Sigmoid colon (tissue), 3 donors: ENCODE measurements at regions not wholly inside any gene's neighbourhood (a gene's known extent, or its start where the extent isn't known, plus 50 kb on each side); places are given as distances from the start of the nearest gene placed in this dataset.

Experiments
- CTCF ChIP-seq, 4 experiments: fragments of 450-650 bp in 3 of 4; fragments of 200-600 bp in 1 of 4; IDR thresholded peaks; one replicate each; pipeline ENCODE4 v1.5.1; 2016 to 2019; ENCODE audit warnings: antibody characterized with exemption in 4 of 4, mild to moderate bottlenecking in 3 of 4, moderate library complexity in 2 of 4
- POLR2A ChIP-seq, 2 donors: fragments of 450-650 bp; IDR thresholded peaks; one replicate each; pipeline ENCODE4 v1.6.1; 2016; ENCODE audit warnings: antibody characterized with exemption in 2 of 2, mild to moderate bottlenecking in 2 of 2, moderate library complexity in 2 of 2

DNA sequence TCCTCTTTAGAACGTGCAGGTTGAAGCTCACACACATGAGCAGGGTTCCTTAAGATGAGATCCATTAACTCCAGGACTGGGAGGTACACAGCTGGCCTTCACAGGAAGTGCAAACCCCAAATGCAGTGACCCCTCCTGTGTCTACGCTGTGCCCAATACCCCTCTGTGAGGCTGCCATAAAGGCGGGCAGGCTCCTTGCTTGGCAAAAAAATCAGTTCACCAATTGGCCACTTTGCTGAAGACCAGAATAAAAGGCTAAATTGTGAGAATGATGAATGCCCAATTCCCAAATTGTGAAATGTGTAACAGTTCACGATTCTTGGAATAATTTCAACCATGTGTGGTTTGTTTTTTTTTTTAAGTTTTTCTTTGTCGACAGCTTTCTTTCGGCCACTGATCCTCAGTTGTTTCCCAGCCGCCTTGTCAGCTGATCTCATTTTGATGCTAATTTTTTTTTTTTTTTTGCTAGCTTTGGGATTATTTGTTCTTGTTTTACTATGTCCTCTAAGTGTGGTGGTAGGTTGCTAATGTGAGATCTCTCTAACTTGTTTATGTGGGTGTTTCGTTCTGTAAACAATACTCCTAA lies 101.9 kb upstream of the PRSS58 start:
- TF ChIP-seq CTCF (IDR thresholded peaks at IDR 0.05), result no peak
- TF ChIP-seq POLR2A (IDR thresholded peaks at IDR 0.05), result no peak
